Naive thymus-derived CD8-positive, alpha-beta T cell (primary cell): ENCODE measurements at regions not wholly inside any gene's neighbourhood (a gene's known extent, or its start where the extent isn't known, plus 50 kb on each side); places are given as distances from the start of the nearest gene placed in this dataset.

Experiments
- ATAC-seq, 2 donors: fragments of 150-1000 bp; cut with Tn5 transposase in 1 of 2; sonication (Bioruptor Pico), chemical (Tn5 transposase) in 1 of 2; 1 replicate in 1 of 2; 2 replicates in 1 of 2; pipeline ENCODE4 v1.10.0; 2021; ENCODE audit warnings: mild to moderate bottlenecking in 2 of 2, moderate library complexity in 2 of 2
- POLR2A ChIA-PET: fragments of 350-600 bp; sonication (Branson Sonifier 250); formaldehyde crosslinking; loops from one replicate; lab custom pipeline; 2021; ENCODE audit warnings: antibody characterized with exemption; lab: Charles Lee
- DNase-seq, 10 donors: peaks; one replicate each; pipeline versions ENCODE4 v3.0.0 to v3.0.0-alpha.2; 2020 to 2022
- H3K27ac Mint-ChIP-seq, 10 donors: one replicate each; pipeline ENCODE4 v1.8.0; 2020 to 2022; ENCODE audit warnings: mild to moderate bottlenecking in 10 of 10, mixed read lengths in 10 of 10, moderate library complexity in 4 of 10, inconsistent platforms in 1 of 10
- H3K27me3 Mint-ChIP-seq, 5 donors: one replicate each; pipeline ENCODE4 v1.8.0; 2021 to 2022; ENCODE audit warnings: mixed read lengths in 5 of 5
- H3K36me3 Mint-ChIP-seq, 3 donors: one replicate each; pipeline ENCODE4 v1.8.0; 2020 to 2022; ENCODE audit warnings: mixed read lengths in 3 of 3, mild to moderate bottlenecking in 2 of 3, inconsistent platforms in 1 of 3
- H3K4me1 Mint-ChIP-seq, 4 donors: one replicate each; pipeline ENCODE4 v1.8.0; 2021 to 2022; ENCODE audit warnings: mixed read lengths in 4 of 4
- H3K4me3 Mint-ChIP-seq, 10 donors: one replicate each; pipeline ENCODE4 v1.8.0; 2020 to 2022; ENCODE audit warnings: mild to moderate bottlenecking in 10 of 10, mixed read lengths in 10 of 10, moderate library complexity in 6 of 10, inconsistent platforms in 1 of 10
- H3K9me3 Mint-ChIP-seq, 9 donors: one replicate each; pipeline ENCODE4 v1.8.0; 2020 to 2022; ENCODE audit warnings: mixed read lengths in 9 of 9, mild to moderate bottlenecking in 3 of 9, inconsistent platforms in 1 of 9, moderate library complexity in 1 of 9

- no peak overlapping the region for H3K27ac Mint-ChIP-seq
- H3K4me1 Mint-ChIP-seq: peaks cover 0 to 7% (median 0%) of the 10 kb centered on the region in 4 donors
- H3K9me3 Mint-ChIP-seq: no peaks in the 10 kb centered on the region
- no peak overlapping the region for H3K4me3 Mint-ChIP-seq
- POLR2A ChIA-PET: no interaction called here
- no peak for DNase-seq
- H3K27me3 Mint-ChIP-seq: peaks cover 0 to 17% (median 2%) of the 10 kb centered on the region in 5 donors
- ATAC-seq: no peak
- no peaks in the 10 kb centered on the region for H3K36me3 Mint-ChIP-seq
These were observed 114.8 kb upstream of the USP24 start for GRCh38 chr1:55329808-55330432.

DNA sequence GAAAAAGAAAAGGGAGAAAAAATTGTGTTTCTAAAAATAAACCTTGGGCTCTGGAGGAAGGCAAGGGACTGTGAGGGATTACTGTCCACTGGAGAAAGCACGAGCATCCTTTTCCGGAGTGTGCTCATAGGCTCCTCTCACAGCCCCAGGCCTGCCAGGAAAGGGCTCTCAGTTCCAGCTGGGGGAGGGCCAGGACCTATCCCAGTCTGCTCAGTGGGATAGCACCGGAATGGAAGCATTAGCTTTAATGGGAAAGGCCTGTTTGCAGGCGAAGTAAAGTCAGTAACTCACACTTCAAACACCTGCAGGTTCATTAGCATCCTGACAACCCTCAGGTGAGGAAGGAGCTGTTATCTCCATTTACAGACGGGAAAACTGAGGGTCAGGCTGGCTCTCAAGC is 113.9 kb upstream of the USP24 start:
- H3K27me3 Mint-ChIP-seq: peaks cover 0 to 12% (median 2%) of the 10 kb centered on the region in 5 donors
- H3K36me3 Mint-ChIP-seq: no peaks in the 10 kb centered on the region
- no peaks in the 10 kb centered on the region for H3K9me3 Mint-ChIP-seq
- H3K4me1 Mint-ChIP-seq: peaks cover 0 to 3% (median 0%) of the 10 kb centered on the region in 4 donors
- no peak overlapping the region for H3K27ac Mint-ChIP-seq
- POLR2A ChIA-PET: no interaction called here
- DNase-seq (no peak), ATAC-seq (no peak)
- no peak overlapping the region for H3K4me3 Mint-ChIP-seq

- Mint-ChIP-seq H3K4me3 (no peak overlapping the region), H3K27me3 (peaks cover 0 to 2% (median 0%) of the 10 kb centered on the region in 5 donors), H3K36me3 (no peaks in the 10 kb centered on the region), H3K9me3 (no peaks in the 10 kb centered on the region), H3K27ac (no peak overlapping the region), H3K4me1 (no peaks in the 10 kb centered on the region)
- POLR2A ChIA-PET: no interaction called here
- no peak for ATAC-seq
- DNase-seq: no peak
These were observed 111.5 kb upstream of the USP24 start for GRCh38 chr1:55326496-55327243.

- ATAC-seq (no peak), DNase-seq (no peak)
- POLR2A ChIA-PET: no interaction called here
- Mint-ChIP-seq H3K36me3 (no peaks in the 10 kb centered on the region), H3K4me1 (peaks cover 0 to 2% (median 0%) of the 10 kb centered on the region in 4 donors), H3K27ac (no peak overlapping the region), H3K4me3 (no peak overlapping the region), H3K27me3 (peaks cover 0 to 10% (median 7%) of the 10 kb centered on the region in 5 donors), H3K9me3 (no peaks in the 10 kb centered on the region)
These were observed 108.6 kb upstream of the USP24 start for GRCh38 chr1:55323760-55324159.

- Mint-ChIP-seq H3K9me3 (no peaks in the 10 kb centered on the region), H3K27me3 (peaks cover 0 to 10% (median 9%) of the 10 kb centered on the region in 5 donors), H3K4me1 (peaks cover 0 to 2% (median 0%) of the 10 kb centered on the region in 4 donors), H3K36me3 (no peaks in the 10 kb centered on the region), H3K4me3 (no peak overlapping the region), H3K27ac (no peak overlapping the region)
- POLR2A ChIA-PET: no interaction called here
- ATAC-seq (no peak), DNase-seq (no peak)
These were observed 107.7 kb upstream of the USP24 start for GRCh38 chr1:55322842-55323241.

DNA sequence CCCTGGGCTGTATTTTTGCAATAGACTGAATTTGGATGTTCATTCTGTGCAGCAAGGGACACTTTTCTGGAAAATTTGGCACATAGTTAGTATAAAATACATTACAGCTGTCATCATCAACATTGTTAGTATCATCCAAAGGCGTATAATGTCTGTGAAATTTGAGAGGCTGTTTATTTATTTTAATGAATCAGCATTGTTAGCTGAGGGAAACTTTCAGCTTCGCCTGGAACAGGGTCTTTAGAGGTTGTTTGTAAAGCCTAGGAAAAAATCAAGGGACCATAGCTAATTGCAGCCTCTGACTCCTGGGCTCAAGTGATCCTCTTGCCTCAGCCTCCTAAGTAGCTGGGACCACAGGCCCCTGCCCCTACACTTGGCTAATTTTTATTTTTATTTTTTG is 106.8 kb upstream of the USP24 start:
- Mint-ChIP-seq H3K9me3 (no peaks in the 10 kb centered on the region), H3K27ac (no peak overlapping the region), H3K4me1 (peaks cover 0 to 6% (median 4%) of the 10 kb centered on the region in 4 donors), H3K4me3 (no peak overlapping the region), H3K36me3 (no peaks in the 10 kb centered on the region), H3K27me3 (peaks cover 0 to 10% (median 7%) of the 10 kb centered on the region in 5 donors)
- POLR2A ChIA-PET: no interaction called here
- no peak for DNase-seq
- ATAC-seq: no peak

DNA sequence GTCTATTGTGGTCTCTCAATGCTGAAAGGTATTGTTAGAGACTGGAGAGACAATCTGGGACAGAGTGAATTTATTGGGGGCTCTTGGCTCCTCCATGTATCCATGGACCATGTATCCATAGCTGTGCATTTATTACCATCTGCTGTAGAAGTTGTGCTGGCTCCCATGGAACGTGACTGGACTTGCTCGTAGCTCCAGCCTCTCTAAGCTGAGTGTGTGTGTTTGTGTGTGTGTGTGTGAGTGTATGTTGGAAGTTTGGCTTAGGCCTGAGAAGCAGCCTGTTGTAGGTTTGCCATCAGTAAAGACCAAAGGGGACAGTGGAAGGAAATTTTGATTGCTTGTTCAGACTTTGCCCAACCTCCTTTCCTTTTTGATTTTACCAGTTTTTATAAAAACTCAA is 105.7 kb upstream of the USP24 start:
- H3K4me3 Mint-ChIP-seq: no peak overlapping the region
- peaks cover 0 to 10% (median 7%) of the 10 kb centered on the region in 5 donors for H3K27me3 Mint-ChIP-seq
- no peaks in the 10 kb centered on the region for H3K36me3 Mint-ChIP-seq
- H3K27ac Mint-ChIP-seq: no peak overlapping the region
- ATAC-seq: no peak
- peaks cover 0 to 11% (median 5%) of the 10 kb centered on the region in 4 donors for H3K4me1 Mint-ChIP-seq
- no peaks in the 10 kb centered on the region for H3K9me3 Mint-ChIP-seq
- POLR2A ChIA-PET: no interaction called here
- DNase-seq: no peak

GRCh38 chr1:55318116-55318817 is 103.1 kb upstream of the USP24 start:
- Mint-ChIP-seq H3K36me3 (no peaks in the 10 kb centered on the region), H3K27ac (no peak overlapping the region), H3K27me3 (peaks cover 0 to 10% (median 7%) of the 10 kb centered on the region in 5 donors), H3K4me1 (peaks cover 0 to 11% (median 5%) of the 10 kb centered on the region in 4 donors), H3K4me3 (no peak overlapping the region), H3K9me3 (no peaks in the 10 kb centered on the region)
- DNase-seq (no peak), ATAC-seq (no peak)
- POLR2A ChIA-PET: interaction anchor here (0.9 kb wide), 1 partner anchor 13 kb away, joined by 3 read pairs; no protein-coding TSS in a partner anchor

GRCh38 chr1:55317673-55318072 is 102.5 kb upstream of the USP24 start:
- Mint-ChIP-seq H3K27me3 (peaks cover 0 to 10% (median 7%) of the 10 kb centered on the region in 5 donors), H3K36me3 (no peaks in the 10 kb centered on the region), H3K4me3 (no peak overlapping the region), H3K27ac (no peak overlapping the region), H3K4me1 (peaks cover 0 to 11% (median 5%) of the 10 kb centered on the region in 4 donors), H3K9me3 (no peaks in the 10 kb centered on the region)
- no peak for DNase-seq
- no peak for ATAC-seq
- POLR2A ChIA-PET: interaction anchor here (0.9 kb wide), 1 partner anchor 14 kb away, joined by 3 read pairs; no protein-coding TSS in a partner anchor

GRCh38 chr1:55316947-55317662 is 101.9 kb upstream of the USP24 start:
- POLR2A ChIA-PET: interaction anchor here (0.9 kb wide), 1 partner anchor 14 kb away, joined by 3 read pairs; no protein-coding TSS in a partner anchor
- no peaks in the 10 kb centered on the region for H3K9me3 Mint-ChIP-seq
- H3K4me3 Mint-ChIP-seq: no peak overlapping the region
- peaks cover 0 to 10% (median 7%) of the 10 kb centered on the region in 5 donors for H3K27me3 Mint-ChIP-seq
- DNase-seq: no peak
- H3K36me3 Mint-ChIP-seq: no peaks in the 10 kb centered on the region
- H3K4me1 Mint-ChIP-seq: peaks cover 0 to 11% (median 5%) of the 10 kb centered on the region in 4 donors
- no peak overlapping the region for H3K27ac Mint-ChIP-seq
- no peak for ATAC-seq

DNA sequence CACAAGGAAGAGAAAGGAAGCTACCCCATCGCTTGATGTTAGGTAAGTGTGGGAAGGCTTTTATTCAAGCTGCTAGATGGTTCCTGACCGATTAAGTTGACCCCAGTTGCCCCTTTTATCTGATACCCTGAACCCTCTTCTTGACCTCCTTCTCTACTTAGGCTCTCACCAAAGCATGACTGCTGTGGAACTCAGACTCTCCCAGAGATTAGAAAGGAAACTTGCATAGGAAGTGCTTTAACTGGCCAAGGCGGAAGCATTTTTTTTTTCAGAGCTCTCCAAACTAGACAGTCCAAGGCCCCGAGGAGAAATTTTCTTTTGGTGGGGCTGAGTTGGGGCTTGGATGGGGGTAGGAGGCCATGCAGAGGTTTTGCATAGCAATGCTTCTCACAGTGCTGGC is 101.3 kb upstream of the USP24 start:
- no peak for ATAC-seq
- peaks cover 0 to 11% (median 5%) of the 10 kb centered on the region in 4 donors for H3K4me1 Mint-ChIP-seq
- H3K27ac Mint-ChIP-seq: peak overlapping the region in 1 of 10 donors; percentile 40
- peaks cover 0 to 10% (median 7%) of the 10 kb centered on the region in 5 donors for H3K27me3 Mint-ChIP-seq
- H3K36me3 Mint-ChIP-seq: no peaks in the 10 kb centered on the region
- no peaks in the 10 kb centered on the region for H3K9me3 Mint-ChIP-seq
- DNase-seq: no peak
- POLR2A ChIA-PET: no interaction called here
- H3K4me3 Mint-ChIP-seq: no peak overlapping the region

DNA sequence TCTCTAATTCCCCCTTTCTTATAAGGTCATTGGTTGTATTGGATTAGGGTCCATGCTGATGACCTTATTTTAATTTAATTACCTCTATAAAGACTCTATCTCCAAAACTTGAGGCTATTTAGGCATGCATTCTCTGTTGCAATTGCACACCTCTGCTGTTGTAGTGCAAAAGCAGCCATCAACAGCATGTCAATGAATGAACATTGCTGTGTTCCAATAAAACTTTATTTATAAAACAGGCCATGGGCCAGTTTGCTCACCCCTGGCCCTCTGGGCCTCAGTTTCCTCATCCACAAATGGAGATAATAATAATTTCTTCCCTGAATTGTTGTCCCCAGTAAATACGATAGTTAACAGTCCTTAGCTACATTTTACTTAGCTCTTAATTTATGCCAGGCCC is 100.4 kb upstream of the USP24 start:
- POLR2A ChIA-PET: no interaction called here

More for the DNA sequence above, 100.4 kb upstream of the USP24 start:
- H3K4me3 Mint-ChIP-seq: no peak overlapping the region
- ATAC-seq (no peak), DNase-seq (no peak)
- H3K36me3 Mint-ChIP-seq: no peaks in the 10 kb centered on the region
- no peaks in the 10 kb centered on the region for H3K9me3 Mint-ChIP-seq
- H3K27me3 Mint-ChIP-seq: peaks cover 0 to 10% (median 7%) of the 10 kb centered on the region in 5 donors
- H3K4me1 Mint-ChIP-seq: peaks cover 0 to 11% (median 5%) of the 10 kb centered on the region in 4 donors
- no peak overlapping the region for H3K27ac Mint-ChIP-seq
